ENCODE measurements at regions not wholly inside any gene's neighbourhood (a gene's known extent, or its start where the extent isn't known, plus 50 kb on each side); places are given as distances from the start of the nearest gene placed in this dataset.

GRCh38 chr5:106415541-106415940, 1255.2 kb downstream of the EFNA5 start:
- Histone ChIP-seq H3K36me3 (no peaks in the 10 kb centered on the region), H3K27ac (no peak overlapping the region), H3K4me1 (no peaks in the 10 kb centered on the region), H3K27me3 (no peaks in the 10 kb centered on the region), H3K4me3 (no peak overlapping the region), H3K9me3 (no peaks in the 10 kb centered on the region)
- TF ChIP-seq, protein P1, sequence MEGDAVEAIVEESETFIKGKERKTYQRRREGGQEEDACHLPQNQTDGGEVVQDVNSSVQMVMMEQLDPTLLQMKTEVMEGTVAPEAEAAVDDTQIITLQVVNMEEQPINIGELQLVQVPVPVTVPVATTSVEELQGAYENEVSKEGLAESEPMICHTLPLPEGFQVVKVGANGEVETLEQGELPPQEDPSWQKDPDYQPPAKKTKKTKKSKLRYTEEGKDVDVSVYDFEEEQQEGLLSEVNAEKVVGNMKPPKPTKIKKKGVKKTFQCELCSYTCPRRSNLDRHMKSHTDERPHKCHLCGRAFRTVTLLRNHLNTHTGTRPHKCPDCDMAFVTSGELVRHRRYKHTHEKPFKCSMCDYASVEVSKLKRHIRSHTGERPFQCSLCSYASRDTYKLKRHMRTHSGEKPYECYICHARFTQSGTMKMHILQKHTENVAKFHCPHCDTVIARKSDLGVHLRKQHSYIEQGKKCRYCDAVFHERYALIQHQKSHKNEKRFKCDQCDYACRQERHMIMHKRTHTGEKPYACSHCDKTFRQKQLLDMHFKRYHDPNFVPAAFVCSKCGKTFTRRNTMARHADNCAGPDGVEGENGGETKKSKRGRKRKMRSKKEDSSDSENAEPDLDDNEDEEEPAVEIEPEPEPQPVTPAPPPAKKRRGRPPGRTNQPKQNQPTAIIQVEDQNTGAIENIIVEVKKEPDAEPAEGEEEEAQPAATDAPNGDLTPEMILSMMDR (IDR thresholded peaks at IDR 0.05), result no peak
- no peak for DNase-seq
- intact Hi-C loops (cut with DNase I; ENCODE audit: low total_unique reads), result no loop called here

GRCh38 chr5:106414342-106414741, 1256.4 kb downstream of the EFNA5 start:
- DNase-seq, result no peak
- TF ChIP-seq, protein P1 (IDR thresholded peaks at IDR 0.05), result no peak
- Histone ChIP-seq H3K27ac (no peak overlapping the region), H3K4me1 (no peaks in the 10 kb centered on the region), H3K9me3 (no peaks in the 10 kb centered on the region), H3K4me3 (no peak overlapping the region), H3K27me3 (no peaks in the 10 kb centered on the region), H3K36me3 (no peaks in the 10 kb centered on the region)
- intact Hi-C loops (cut with DNase I; ENCODE audit: low total_unique reads), result no loop called here

GRCh38 chr5:106412606-106413005, 1258.1 kb downstream of the EFNA5 start:
- no peak overlapping the region for H3K27ac ChIP-seq
- H3K4me1 ChIP-seq, result no peaks in the 10 kb centered on the region
- intact Hi-C loops (cut with DNase I; ENCODE audit: low total_unique reads), result no loop called here

GRCh38 chr5:106408570-106408969, 1262.2 kb downstream of the EFNA5 start:
- no peaks in the 10 kb centered on the region for H3K4me1 ChIP-seq
- H3K4me3 ChIP-seq, result no peak overlapping the region
- no peaks in the 10 kb centered on the region for H3K27me3 ChIP-seq
- no peak for DNase-seq
- intact Hi-C loops (cut with DNase I; ENCODE audit: low total_unique reads), result no loop called here
- TF ChIP-seq, protein P1 (IDR thresholded peaks at IDR 0.05), result no peak
- H3K36me3 ChIP-seq, result no peaks in the 10 kb centered on the region
- H3K9me3 ChIP-seq, result no peaks in the 10 kb centered on the region
- H3K27ac ChIP-seq, result no peak overlapping the region

More at GRCh38 chr5:106412606-106413005, 1258.1 kb downstream of the EFNA5 start:
- Histone ChIP-seq H3K9me3 (no peaks in the 10 kb centered on the region), H3K36me3 (no peaks in the 10 kb centered on the region), H3K27me3 (no peaks in the 10 kb centered on the region), H3K4me3 (no peak overlapping the region)
- no peak for DNase-seq
- TF ChIP-seq, protein P1 (IDR thresholded peaks at IDR 0.05), result no peak

GRCh38 chr5:106408141-106408540, 1262.6 kb downstream of the EFNA5 start:
- intact Hi-C loops (cut with DNase I; ENCODE audit: low total_unique reads), result no loop called here
- Histone ChIP-seq H3K36me3 (no peaks in the 10 kb centered on the region), H3K27ac (no peak overlapping the region), H3K27me3 (no peaks in the 10 kb centered on the region), H3K9me3 (no peaks in the 10 kb centered on the region), H3K4me1 (no peaks in the 10 kb centered on the region), H3K4me3 (no peak overlapping the region)
- no peak for DNase-seq
- TF ChIP-seq, protein P1 (IDR thresholded peaks at IDR 0.05), result no peak

GRCh38 chr5:106401561-106401960, 1269.2 kb downstream of the EFNA5 start:
- intact Hi-C loops (cut with DNase I; ENCODE audit: low total_unique reads), result no loop called here
- no peak for DNase-seq
- TF ChIP-seq, protein P1 (IDR thresholded peaks at IDR 0.05), result no peak

More at GRCh38 chr5:106401561-106401960, 1269.2 kb downstream of the EFNA5 start:
- Histone ChIP-seq H3K4me3 (no peak overlapping the region), H3K36me3 (no peaks in the 10 kb centered on the region), H3K27ac (no peak overlapping the region), H3K4me1 (no peaks in the 10 kb centered on the region), H3K9me3 (no peaks in the 10 kb centered on the region), H3K27me3 (no peaks in the 10 kb centered on the region)
